ENCODE measurements at regions not wholly inside any gene's neighbourhood (a gene's known extent, or its start where the extent isn't known, plus 50 kb on each side); places are given as distances from the start of the nearest gene placed in this dataset.

- TF ChIP-seq CTCF (IDR thresholded peaks at IDR 0.05) (no peak), POLR2A (IDR thresholded peaks at IDR 0.05; ENCODE audit: low read depth) (no peak), EP300 (IDR thresholded peaks at IDR 0.05) (no peak)
These were observed 131.4 kb upstream of the SIX2 start for GRCh38 chr2:45140675-45141074.

Data from esophagus muscularis mucosa (tissue), 4 donors.